GM12865 (cell line): ENCODE measurements at regions not wholly inside any gene's neighbourhood (a gene's known extent, or its start where the extent isn't known, plus 50 kb on each side); places are given as distances from the start of the nearest gene placed in this dataset.

Experiments
- DNase-seq: peaks from one replicate; pipeline ENCODE4 v3.0.0; 2010; ENCODE audit warnings: low read depth
- H3K4me3 ChIP-seq: 2 replicates; pipeline ENCODE4 v1.5.1; 2011; ENCODE audit warnings: mild to moderate bottlenecking, low read depth, low read length, control low read depth
- TF ChIP-seq, protein P1 (sequence below): IDR thresholded peaks from 2 replicates; pipeline ENCODE4 v1.5.1; 2011; ENCODE audit warnings: low read length, control low read depth, low read depth, inconsistent platforms; ENCODE audit not compliant: insufficient read depth; ENCODE audit errors: missing control alignments

DNA sequence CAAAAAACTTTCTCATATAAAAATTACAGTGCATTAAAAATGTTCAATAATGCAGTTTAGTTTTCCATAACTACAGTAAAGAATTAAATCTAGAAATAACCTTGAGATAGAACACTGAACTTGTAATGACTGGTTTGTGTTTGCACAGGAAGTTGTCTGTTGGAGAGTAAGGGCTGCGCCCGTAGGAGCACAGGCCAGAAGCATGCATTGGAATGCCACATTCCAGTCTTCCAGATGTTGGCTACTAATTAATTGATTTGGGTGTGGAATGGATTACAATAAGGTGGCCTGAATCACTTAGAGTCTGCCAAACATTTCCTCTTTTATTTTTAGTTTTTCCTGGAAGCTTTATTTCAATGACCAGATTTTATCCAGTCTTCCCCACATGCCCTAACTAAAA, 582.6 kb upstream of the MMS22L start:
- TF ChIP-seq, protein P1, sequence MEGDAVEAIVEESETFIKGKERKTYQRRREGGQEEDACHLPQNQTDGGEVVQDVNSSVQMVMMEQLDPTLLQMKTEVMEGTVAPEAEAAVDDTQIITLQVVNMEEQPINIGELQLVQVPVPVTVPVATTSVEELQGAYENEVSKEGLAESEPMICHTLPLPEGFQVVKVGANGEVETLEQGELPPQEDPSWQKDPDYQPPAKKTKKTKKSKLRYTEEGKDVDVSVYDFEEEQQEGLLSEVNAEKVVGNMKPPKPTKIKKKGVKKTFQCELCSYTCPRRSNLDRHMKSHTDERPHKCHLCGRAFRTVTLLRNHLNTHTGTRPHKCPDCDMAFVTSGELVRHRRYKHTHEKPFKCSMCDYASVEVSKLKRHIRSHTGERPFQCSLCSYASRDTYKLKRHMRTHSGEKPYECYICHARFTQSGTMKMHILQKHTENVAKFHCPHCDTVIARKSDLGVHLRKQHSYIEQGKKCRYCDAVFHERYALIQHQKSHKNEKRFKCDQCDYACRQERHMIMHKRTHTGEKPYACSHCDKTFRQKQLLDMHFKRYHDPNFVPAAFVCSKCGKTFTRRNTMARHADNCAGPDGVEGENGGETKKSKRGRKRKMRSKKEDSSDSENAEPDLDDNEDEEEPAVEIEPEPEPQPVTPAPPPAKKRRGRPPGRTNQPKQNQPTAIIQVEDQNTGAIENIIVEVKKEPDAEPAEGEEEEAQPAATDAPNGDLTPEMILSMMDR: no peak
- no peak for DNase-seq
- no peak overlapping the region for H3K4me3 ChIP-seq

DNA sequence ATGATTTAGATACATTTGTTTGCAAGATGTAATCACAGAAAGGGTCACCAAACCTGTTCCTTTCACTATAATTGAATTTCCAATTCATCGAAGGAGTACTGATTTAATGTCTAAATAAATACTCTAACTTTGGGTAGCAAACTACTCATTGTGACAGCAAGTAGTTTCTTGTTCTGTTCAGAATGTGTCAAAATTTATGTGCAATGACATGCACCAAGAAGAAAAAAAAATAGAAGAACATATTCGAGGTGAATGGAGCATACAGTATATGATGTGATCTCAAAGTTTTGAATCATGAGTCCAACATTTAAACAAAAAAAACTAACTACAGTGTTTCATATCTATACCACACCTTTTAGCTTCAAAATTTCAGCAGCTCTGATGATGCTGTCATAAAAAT, 583.6 kb upstream of the MMS22L start:
- DNase-seq: no peak
- TF ChIP-seq, protein P1: no peak

DNA sequence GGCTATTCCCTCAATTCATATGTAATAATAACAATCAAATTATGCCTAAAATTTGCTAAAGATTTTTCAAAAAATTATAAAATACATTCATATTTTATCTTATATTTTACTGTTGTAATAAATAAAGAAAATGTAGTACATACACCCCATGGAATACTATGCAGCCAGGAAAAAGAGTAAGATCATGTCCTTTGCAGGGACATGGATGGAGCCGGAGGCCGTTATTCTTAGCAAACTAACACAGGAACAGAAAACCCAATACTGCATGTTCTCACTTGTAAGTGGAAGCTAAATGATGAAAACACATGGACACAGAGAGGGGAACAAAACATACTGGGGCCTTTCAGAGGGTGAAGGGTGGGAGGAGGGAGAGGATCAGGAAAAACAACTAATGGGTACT, 584.2 kb upstream of the MMS22L start:
- DNase-seq: no peak
- TF ChIP-seq, protein P1: no peak
- H3K4me3 ChIP-seq: no peak overlapping the region

More for the DNA sequence above, 583.6 kb upstream of the MMS22L start:
- H3K4me3 ChIP-seq: no peak overlapping the region

DNA sequence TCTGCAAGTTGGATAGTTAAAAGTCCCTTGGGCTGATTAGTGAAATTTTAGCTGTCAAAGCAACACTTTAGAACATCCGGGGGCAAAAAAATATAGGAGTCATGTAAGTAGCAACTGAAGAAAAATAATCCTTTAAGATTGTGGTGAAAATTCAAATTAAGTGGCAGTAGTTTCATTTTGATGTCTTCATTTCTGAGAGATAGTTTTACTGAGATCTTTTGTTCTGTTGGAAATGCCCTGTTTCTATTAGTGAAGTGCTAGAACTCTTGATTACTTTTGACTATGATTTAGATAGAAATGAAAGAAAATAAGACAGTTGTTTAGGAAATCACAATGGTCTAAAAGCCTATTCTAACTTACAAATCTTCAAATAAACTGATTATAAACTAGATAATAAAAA, 587.3 kb upstream of the MMS22L start:
- TF ChIP-seq, protein P1: no peak
- H3K4me3 ChIP-seq: no peak overlapping the region
- DNase-seq: no peak

DNA sequence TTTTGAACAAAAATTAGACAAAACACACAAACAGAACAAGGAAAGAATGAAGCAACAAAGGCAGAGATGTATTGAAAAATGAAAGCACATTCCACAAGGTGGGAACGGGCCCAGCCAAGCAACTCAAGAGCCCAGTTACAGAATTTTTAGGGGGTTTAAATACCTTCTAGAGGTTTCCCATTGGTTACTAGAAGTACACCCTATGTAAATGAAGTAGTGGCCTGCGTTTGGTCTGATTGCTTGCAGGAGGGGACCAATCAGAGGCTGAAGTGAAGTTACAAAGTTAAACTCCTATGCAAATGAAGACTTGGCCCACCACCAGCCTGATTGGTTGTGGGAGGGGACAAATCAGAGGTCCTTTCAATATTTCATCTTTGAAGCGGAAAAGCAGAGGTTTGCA, 593.7 kb upstream of the MMS22L start:
- DNase-seq: no peak
- H3K4me3 ChIP-seq: no peak overlapping the region
- TF ChIP-seq, protein P1: no peak

DNA sequence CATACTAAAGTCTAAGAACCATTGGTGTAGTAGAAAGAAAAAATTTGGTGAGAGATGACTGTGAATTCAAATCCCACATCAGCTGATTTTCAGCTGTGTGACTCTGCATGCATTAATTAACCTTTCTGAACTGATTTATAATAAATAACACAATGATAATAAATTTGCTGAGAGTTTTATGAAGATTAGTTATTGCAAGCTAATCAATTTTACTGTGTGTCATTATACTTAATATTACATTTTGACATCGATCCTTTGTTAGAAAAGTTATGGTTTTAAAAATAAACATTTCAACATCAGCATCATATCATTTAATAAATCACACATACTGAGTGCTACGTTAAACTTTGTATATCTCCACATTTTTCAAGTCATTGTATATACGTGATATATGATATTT, 599.7 kb upstream of the MMS22L start:
- no peak for DNase-seq
- H3K4me3 ChIP-seq: no peak overlapping the region
- TF ChIP-seq, protein P1: no peak

DNA sequence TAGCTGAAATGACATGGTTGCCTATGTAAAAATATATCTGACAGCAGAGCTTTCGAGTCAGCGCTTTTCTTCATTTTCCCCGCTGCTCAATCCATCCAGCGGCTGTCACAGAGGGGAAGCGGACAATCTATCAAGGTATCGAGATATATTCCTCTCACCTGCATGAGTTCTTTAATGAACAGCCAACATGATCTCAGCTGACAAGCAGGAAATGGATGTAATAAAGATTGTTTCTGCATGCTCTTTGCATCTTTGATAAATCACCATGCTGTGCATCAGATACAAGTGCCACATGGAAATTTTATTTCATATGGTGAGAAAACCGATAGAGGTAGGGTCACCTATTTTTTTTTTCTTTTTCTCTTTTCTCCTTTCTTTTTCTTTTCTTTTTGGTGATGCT, 602.3 kb upstream of the MMS22L start:
- DNase-seq: no peak
- H3K4me3 ChIP-seq: no peak overlapping the region
- TF ChIP-seq, protein P1: no peak
